ENCODE measurements at regions not wholly inside any gene's neighbourhood (a gene's known extent, or its start where the extent isn't known, plus 50 kb on each side); places are given as distances from the start of the nearest gene placed in this dataset.

GRCh38 chr3:27044931-27045481 is 324.2 kb downstream of the NEK10 start:
- TF ChIP-seq MXI1 (IDR thresholded peaks at IDR 0.05; ENCODE audit: low read depth, low read length) (no peak), RAD21 (IDR thresholded peaks at IDR 0.05; ENCODE audit: low read length) (no peak), REST (IDR thresholded peaks at IDR 0.05; ENCODE audit: low read depth, low read length) (no peak), SIN3A (IDR thresholded peaks at IDR 0.05; ENCODE audit: borderline replicate concordance, low read depth, low read length) (no peak), FOXM1 (IDR thresholded peaks at IDR 0.05; ENCODE audit: low read depth) (no peak), CTCF (IDR thresholded peaks at IDR 0.05) (no peak)

Measured in SK-N-SH (cell line).